AG10803 (cell line): ENCODE measurements at regions not wholly inside any gene's neighbourhood (a gene's known extent, or its start where the extent isn't known, plus 50 kb on each side); places are given as distances from the start of the nearest gene placed in this dataset.

Experiments
- DNase-seq: peaks from one replicate; pipeline ENCODE4 v3.0.0; 2010; ENCODE audit warnings: low read depth
- H3K4me3 ChIP-seq: 2 replicates; pipeline ENCODE4 v1.5.1; 2011; ENCODE audit warnings: mild to moderate bottlenecking, low read length, control low read depth
- CTCF ChIP-seq: conservative IDR thresholded peaks from 2 replicates; pipeline ENCODE4 v1.5.1; 2011; ENCODE audit warnings: mild to moderate bottlenecking, low read length, control low read depth, inconsistent platforms

- no peak for TF ChIP-seq CTCF
- no peak overlapping the region for H3K4me3 ChIP-seq
- no peak for DNase-seq
Observed at GRCh38 chr10:107813451-107814162, 649.1 kb upstream of the SORCS1 start.

DNA sequence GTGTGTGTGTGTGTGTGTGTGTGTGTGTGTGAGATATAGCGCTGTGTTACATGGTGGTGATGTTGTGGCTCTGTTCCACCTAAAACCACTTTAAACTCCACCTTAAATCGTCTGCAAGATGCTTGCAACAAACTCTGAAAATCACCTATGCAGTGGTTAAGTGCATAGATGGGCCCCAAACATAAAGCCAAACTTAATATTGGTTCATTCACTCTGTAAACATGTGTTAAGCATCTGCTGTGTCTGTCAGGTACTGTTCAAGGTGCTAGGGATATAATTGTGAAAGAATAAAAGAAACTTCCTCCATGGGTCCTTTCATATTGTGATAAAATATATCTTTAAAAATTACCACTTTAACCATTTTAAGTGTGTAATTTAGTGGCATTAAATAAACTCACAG, 645.4 kb upstream of the SORCS1 start:
- no peak overlapping the region for H3K4me3 ChIP-seq
- DNase-seq = no peak
- no peak for TF ChIP-seq CTCF

DNA sequence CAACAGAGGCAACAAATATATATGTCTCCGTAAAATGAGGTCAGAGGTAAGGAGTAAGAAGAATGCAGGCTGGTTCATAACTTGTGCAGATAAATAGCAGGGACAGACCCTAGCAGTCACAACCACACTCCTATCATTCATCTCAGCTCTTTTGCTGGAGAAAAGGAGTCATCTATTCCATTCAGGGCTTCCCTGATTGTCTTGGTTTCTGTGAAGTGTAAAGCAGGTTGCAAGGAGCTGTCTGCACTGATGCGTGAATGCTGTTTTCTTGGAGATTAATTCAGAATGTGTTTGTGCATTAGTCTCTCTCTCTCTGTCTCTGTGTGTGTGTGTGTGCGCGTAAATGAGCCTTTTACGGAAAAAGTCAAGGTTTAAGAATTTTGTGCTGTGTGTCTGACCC, 643.3 kb upstream of the SORCS1 start:
- DNase-seq = no peak
- no peak overlapping the region for H3K4me3 ChIP-seq
- TF ChIP-seq CTCF = no peak

DNA sequence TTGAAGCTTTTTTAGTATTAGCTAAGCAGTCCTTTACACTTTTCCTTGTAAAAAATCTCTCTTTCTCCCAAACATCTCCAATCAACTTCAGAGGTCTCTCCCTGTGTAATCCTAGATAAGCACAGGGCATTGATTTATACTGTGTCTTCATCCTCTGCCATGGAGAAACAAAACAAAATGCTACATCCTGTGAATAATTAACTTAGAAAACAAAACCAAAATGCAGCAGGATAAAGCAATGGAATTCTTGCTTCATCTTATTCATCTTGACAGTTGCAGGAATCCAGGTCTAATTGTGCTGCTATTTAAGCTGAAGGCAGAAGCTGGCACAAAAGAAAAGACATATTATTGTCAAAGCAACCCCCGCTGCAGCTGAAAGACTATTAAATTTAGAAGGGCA, 641.5 kb upstream of the SORCS1 start:
- DNase-seq = no peak
- TF ChIP-seq CTCF = no peak
- no peak overlapping the region for H3K4me3 ChIP-seq

- TF ChIP-seq CTCF = no peak
- no peak overlapping the region for H3K4me3 ChIP-seq
- DNase-seq = no peak
Observed at GRCh38 chr10:107803546-107803945, 639.0 kb upstream of the SORCS1 start.

DNA sequence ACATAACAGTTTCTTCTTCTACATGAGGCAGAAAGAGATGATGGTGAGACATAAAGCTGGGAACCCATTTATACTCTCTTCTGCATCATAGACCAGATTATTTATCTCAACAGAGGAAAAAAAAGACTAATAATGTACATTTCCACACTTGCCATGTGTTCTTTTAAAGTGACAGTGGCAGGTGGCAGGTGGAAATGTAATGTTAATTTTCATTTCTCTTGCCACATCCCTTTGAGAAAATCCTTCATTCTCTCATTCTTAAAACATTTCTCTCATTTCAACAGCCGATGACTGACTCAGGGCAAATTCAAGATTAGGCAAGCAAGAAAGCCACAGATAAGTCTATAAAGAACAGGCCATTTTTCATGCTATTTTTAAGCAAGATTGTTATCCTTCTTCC, 635.6 kb upstream of the SORCS1 start:
- no peak for DNase-seq
- H3K4me3 ChIP-seq = no peak overlapping the region
- TF ChIP-seq CTCF = no peak

- no peak overlapping the region for H3K4me3 ChIP-seq
- TF ChIP-seq CTCF = no peak
- DNase-seq = no peak
Observed at GRCh38 chr10:107790271-107790670, 625.8 kb upstream of the SORCS1 start.
